ENCODE measurements at regions not wholly inside any gene's neighbourhood (a gene's known extent, or its start where the extent isn't known, plus 50 kb on each side); places are given as distances from the start of the nearest gene placed in this dataset.

DNA sequence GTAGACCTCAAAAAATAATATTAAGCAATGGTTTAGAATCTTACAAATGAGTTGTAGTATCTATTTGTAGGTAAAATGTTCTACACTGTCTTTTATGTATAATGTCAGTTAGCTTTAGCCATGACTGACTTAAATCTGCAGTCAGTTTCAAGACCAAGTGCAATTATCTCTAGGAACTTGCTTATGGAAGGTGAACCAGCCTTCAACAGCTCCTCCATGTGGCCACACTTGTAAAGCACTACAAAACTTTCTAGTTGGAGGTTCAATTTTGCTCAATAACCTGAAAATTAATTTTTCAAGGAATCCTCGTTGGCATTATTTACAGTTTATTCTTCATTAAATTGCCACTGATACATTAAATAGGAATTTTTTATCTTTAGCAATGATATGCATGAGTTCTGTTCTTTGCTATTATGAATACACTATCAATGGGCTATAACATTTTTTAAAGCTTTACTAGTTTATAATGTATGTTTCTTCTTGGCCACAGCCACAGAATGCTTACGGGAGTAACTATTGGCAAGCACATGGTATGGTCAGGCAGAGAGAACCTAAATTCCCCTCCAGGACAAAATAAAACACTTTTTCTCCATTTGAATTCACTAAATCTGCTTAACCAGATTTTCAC, 315.3 kb upstream of the UBE2E2 start:
- peak; percentile 6 for DNase-seq (ENCODE audit: low spot score)

DNA sequence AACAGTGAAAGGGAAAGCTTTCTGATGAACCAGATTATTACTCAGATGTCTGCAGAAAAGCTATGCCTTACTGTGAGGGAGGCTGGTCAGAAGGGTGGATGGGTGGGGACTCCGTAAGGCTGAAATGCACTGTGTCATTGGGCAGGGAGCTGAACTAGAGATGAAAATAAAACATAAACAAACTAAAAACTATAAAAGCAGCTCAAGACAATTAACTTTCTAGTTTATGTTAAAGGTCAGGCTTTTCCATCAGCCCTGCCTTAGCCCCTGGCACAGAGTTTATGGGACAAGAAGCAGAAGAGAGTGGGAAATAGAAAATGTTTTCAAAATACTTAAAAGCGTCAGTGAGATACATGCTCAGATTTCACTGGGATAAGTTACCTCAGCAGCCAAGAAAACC, 310.0 kb upstream of the UBE2E2 start:
- DNase-seq (ENCODE audit: low spot score): no peak

DNA sequence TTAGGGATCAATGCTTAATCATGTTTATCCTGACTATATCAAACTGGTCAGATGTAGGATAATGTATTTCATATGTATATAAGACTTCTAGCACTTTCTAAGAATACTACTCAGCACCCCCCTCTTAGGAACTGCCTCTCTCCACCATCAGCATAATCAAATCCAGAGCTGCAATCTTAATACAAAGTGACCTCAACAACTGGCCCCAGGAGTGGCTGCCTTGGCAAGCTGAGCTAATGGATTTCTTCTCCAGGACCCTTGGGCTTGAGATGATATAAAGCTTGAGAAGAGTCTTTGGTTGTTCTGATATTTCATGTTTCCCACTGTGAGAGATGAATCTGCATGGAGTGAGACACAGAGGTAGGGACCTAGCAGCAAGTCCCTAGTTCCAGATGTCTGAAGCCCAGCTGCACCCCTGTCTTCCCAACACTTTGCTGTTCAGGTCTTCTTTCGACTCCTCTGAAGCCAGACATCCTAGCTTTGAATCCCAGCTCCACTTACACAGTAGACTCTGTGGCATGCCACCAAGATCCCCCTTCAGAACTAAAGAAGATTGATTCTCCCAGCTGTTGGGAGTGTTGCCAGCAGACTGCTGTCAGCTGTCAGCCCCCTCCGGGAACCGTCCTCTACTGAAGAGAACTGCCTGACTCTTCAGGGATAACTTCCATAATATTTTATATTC, 309.3 kb upstream of the UBE2E2 start:
- no peak for DNase-seq (ENCODE audit: low spot score)

DNA sequence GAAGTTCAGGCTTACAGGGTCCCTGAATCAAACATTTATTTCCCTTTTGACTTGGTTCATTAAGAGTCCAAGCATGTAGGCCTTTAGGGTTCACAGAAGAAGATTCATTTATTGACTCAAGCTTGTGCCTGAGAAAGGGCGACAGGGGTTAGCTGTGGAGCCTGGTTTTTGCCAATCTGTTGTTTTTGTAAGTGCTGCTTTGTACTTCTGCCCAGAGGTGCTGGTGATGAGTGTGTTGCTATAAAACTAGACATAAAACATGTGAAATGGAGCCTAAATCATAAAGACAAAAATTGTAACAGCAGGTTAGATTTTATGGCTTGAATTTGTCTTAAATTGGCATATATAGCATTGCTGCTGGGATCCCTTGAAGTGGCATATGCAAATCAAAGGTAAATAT, 308.3 kb upstream of the UBE2E2 start:
- DNase-seq (ENCODE audit: low spot score): no peak

DNA sequence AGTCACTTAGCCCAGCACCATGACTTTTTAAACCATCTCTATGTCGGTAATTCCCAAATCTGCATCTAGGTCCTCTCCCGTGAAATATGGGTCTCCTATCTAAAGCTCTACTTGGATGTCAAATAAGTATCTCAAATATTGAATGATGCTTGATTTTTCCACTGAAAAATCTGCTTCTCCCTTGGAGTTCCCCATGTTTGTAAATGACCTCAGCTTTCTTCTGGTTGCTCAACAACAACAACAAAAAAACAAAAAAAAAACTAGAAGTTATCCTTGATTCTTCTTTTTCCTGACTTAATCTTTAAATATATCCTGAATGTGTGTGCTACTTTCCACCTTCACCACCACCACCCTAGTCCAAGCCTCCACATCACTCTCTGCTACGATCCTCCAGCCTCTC, 307.5 kb upstream of the UBE2E2 start:
- no peak for DNase-seq (ENCODE audit: low spot score)

DNA sequence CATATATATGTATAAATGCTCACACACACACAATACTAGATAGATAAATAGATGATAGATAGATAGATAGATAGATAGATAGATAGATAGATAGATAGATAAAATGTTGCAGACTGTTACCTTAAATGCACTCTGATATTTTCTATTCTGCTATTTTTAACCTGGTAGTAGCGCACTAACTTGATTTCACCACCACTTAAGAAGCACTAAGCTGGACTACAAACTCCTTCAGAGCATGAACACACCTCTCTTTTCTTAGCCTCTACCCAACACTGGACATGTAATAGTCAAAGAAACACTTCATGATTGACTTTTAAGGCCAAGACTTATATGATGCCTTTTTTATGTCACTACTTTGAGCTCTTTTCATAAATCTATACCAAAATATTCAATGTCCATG, 304.6 kb upstream of the UBE2E2 start:
- DNase-seq (ENCODE audit: low spot score): no peak

DNA sequence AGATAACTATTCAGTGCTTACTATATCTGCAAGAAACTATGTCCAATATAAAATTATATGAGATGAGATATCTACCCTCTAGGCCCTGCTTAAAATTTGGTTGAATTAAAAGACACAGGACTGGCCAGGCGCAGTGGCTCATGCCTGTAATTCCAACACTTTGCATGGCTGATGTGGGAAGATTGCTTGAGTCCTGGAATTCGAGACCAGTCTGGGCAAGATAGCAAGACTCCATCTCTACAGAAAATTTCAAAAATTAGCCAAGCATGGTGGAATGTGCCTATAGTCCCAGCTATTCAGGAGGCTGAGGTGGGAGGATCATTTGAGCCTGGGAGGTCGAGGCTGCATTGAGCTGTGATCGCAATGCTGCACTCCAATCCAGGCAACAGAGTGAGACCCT, 303.7 kb upstream of the UBE2E2 start:
- DNase-seq (ENCODE audit: low spot score): no peak

DNA sequence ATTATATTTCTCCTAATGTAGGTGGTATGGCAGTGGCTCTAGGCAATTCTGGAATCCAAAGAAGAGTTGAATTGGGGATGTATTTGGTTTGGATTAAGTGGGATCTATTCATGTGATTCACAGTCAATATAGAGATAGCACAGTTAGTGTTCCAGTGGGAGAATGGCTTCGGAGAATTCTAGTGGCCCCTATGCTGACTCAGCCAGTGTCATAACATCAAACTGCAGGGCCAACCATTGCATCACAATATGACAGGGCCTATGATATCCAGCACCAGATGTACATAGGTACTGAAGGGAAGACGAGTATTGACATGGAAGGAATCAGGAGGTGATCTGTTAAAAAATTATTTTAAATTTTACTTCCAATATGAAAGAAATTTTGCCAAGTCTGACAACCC, 302.8 kb upstream of the UBE2E2 start:
- DNase-seq (ENCODE audit: low spot score): no peak

DNA sequence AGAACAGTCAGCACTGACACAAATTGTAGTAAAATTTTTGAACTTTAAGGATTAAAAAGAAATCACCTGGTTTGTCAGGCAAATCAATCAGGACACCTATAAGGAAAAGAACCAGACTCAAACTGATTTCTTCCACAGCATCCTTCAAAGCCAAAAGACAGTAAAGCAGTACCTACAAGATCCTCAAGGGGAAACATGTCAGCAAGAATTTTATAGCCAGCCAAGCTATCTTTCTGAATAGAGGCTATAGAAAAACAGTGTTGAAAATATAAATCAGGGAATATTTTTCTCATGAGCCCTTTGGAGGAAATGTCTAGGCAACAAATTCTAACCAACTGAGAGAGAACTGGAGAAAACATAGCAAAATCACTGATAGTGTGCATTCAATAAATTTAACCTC, 301.4 kb upstream of the UBE2E2 start:
- no peak for DNase-seq (ENCODE audit: low spot score)

DNA sequence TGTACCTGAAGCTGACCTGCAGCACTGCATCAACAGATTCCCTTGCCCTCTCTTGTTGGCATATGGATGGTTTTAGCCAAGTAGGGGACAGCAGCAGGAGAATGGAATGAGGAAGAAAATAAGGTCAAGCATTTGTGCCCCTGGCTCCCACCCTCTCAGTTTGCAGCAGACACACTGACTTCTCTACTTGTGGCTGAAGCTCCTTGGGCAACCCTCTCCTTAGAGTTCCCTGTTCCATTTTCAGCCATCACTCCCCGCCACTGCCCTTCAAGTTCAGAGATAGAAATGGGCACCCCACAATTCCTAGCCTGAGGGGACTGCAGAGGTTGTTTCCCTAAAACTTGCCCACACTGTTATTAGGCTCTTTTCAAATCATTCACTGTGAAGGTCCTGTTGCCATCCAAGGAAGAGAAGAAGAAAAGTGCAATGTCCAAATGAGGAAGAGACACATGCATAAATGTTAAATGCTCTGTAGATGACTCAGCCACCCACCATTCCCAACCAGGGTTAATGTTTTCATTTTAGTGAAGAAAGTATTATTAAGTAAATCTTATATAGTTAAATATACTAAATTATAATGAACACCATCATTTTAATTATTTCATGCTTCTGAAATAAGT, 295.9 kb upstream of the UBE2E2 start:
- no peak for DNase-seq (ENCODE audit: low spot score)

DNA sequence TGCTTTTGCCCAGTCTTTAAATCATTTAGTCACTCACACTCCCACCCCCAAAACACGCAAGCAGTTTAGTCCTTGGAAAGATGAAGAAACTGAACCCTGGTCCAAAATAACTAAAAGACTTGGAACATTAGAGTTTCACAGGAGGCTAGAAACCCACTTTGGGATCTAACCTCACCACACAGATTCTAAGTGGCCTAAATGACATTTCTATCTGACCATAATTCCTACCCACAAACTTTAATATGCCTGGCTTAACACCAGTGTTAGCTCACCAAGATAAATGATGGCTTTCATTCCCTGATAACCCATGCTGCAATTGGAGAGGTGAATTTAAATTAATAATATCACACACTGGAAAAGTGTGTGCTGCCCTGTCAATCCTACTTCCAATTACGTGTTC, 295.3 kb upstream of the UBE2E2 start:
- no peak for DNase-seq (ENCODE audit: low spot score)

DNA sequence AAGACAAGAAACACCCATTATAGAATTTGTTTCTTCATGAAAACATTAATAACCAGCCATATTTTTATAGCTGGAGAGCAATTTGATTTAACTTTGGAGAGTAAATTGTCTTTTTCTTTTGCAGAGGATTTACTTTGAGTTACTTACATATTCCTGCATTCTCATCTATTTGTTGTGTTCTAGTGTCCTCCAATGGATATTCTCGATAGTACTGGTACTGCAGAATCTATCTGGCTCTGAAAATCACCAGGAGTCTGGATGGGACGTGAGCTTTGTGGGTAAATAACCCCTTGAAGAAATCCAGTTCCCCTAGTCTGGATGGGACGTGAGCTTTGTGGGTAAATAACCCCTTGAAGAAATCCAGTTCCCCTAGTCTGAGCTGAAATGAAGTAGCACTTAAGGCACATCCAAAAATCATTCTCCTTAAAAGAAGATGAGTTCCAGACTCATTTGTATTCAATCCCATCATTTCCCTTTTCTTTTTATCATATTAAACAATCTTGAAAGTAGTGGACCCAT, 294.1 kb upstream of the UBE2E2 start:
- no peak for DNase-seq (ENCODE audit: low spot score)

DNA sequence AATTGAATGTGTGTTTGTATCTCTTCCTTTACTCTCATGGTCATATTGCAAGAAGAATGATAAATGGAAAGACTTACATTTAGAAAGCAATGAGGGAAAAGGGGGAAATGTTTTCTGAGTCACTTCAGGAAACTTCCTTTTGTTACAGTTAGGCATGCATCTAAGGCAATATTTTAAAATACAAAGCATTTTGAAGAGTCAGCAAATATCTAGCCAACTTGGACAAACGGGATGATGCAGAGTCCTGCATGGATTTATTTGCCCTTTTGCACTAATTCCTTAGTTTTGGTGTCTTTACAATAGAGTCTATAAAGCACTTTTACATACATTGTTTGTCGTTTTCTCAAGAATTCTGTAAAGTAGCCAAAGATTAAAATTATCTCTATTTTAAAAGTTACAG, 286.2 kb upstream of the UBE2E2 start:
- no peak for DNase-seq (ENCODE audit: low spot score)

DNA sequence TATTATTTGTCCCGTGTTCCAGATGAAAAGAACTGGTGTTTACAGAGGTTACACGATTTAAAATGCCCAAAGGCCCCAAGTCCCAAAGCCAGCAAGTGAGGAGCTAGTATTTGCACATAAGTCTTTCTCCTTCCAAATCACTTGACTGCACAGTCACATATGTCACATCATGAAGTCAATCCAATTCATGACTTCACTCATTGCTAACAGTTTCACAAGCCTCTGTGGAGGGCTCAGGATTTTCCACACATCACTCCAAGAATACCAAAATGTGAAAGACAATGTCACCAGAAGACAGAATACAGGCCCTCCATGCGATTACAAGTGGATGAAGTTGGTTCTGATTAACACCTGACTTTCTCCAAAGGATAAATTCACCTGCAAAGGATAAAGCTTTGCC, 283.1 kb upstream of the UBE2E2 start:
- DNase-seq (ENCODE audit: low spot score): no peak

DNA sequence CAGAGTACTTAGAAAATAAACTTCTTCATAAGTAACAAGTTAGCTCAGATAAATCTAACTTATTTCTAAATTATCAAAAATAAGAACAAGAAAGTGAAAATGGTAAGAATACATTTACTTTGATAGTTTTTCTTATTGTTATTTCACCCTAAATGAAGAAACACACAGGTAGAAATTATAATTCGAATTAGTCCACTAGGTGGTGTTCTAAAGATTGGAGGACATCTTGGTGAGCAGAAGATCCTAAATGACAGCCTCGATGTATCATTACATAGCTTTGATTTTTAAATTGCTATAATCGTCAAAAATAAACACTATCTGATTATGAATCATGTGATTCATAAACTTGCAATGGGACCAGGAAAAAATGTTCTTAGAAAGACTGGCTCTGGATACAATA, 280.8 kb upstream of the UBE2E2 start:
- DNase-seq (ENCODE audit: low spot score): peak; percentile 6

DNA sequence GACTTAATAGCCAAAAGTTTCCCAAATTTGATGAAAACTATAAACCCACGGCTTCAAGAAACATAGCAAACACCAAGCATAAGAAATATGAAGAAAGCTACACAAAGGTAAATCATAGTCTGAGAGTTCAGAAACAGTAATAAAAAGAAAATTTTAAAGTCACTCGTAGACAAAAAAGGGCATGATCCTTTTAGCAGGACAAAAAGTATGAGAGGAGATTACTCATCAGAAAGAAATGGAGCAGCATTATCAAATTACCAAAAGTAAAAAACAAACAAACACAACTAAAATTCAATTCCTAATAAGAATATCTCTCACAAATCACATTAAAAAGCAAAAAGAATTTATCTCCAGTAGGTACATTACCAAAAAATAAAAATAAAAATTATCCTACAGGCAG, 279.4 kb upstream of the UBE2E2 start:
- DNase-seq (ENCODE audit: low spot score): no peak

DNA sequence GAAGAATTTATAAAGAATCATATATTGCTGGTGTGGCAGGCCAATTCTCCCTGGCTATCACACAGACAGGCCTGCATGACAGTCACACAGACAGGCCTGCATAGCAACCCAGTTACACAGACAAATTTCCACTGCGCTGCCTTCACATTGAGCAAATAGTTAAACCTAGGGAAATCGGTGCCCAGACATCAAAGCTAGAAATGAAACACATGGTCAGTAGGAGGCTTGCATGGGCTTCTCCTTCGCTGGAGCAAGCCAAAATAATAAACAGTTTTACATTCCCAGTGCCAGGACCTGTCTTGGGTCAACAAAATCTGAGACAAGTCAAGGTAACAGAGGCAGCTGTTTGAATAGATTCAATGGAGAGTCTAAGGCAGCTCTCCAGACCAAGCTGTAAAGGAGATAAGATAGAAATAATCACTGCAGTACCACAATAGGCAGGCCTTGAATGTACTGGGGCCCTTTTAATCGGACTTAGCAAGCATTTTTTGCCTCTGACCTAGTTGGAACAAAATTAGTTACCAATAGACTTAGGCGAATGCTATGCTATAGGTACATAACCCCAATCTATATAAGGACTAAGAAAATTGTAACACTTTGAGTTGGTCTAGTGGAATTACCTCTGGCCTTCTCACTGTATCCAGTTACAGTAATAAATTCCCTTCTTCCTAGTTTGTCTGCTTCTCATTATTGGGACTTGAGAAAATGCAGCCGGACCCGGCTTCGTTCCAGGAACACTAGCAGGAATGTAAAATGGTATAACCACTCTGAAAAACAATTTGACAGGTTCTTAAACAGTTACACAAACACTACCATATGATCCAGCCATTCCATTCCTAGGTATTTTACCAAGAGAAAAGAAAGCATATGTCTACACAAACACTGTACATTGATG, 274.7 kb upstream of the UBE2E2 start:
- no peak for DNase-seq (ENCODE audit: low spot score)

DNA sequence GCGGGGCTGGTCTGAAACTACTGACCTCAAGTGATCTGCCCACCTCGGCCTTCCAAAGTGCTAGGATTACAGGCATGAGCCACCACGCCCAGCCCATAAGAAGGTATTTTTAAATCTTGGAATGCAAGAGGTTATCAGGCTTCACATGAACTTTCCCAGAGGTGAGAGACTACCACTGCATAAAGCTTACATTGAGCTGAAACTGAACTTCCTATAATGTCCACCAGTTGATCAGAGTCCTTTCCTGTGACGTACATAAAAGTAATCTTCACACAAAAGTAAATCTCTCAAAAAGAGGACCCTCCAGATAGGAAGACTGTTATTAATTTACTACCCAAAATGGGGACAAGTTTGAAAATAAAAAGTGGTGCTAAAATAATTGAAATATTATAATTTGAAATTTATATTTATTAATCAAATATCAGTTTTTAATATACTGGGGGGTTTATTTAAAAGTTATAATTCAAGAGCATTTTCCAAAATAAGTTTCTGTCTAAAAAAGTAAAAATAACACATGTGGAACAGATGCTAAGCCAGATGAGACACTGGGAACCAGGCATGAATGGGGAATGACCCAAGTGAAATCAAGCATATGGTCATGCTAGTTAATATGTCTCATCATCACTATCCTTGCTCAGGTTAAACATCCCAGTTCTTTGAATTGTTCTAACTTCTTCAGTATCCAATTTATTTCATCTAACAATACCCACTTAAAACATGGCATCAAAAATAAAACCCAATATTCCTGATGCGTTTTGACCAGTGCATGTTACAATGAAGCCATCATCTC, 269.9 kb upstream of the UBE2E2 start:
- no peak for DNase-seq (ENCODE audit: low spot score)

DNA sequence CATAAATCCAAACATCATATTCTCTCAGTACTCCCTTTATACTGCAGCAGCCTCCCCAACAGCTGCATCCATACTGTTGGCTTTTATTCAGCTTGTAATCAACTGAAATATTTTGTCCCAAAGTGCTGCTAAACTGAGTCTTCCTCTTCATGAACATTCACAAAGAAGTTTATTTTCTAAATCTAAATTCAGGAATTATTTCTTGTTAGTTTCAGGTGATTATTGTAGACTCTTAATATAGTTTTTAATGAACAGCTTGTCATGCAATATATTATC, 269.3 kb upstream of the UBE2E2 start:
- no peak for DNase-seq (ENCODE audit: low spot score)

DNA sequence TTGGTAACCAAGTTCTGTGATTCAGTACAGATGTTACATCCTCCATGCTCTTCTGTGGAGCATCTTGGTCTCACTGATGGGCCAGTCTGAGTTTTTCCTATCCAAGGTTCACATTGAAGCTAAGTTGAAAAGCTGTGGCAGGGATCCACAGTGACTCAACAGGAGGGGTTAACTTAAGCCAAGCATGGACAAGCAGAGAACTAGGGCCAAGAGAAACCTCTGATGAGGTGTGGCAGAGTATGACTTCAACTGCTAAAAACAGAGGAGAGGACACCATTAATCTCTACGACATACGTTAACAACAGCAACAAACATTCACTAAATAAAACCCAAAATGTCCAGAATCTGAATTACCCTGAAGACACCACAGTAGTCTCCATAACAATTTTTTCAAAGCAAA, 268.1 kb upstream of the UBE2E2 start:
- DNase-seq (ENCODE audit: low spot score): no peak

DNA sequence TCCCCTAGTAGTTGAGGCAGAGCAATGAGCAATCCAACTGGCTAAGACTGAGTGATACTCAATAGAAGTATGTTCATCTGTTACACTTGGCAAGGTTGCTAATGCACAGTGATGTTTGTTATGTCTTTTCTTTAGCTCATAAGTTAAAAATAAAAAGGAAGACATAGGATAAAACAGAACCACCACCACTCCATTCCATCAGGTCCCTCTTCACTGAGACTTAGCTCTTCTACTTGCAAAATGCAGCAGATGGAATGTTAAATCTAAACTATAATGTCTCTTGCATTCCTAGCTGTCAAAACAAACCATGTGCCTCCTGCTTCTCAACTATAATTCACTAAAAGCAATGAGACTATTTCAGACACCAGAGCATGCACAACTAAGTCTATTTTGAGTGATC, 265.6 kb upstream of the UBE2E2 start:
- no peak for DNase-seq (ENCODE audit: low spot score)

DNA sequence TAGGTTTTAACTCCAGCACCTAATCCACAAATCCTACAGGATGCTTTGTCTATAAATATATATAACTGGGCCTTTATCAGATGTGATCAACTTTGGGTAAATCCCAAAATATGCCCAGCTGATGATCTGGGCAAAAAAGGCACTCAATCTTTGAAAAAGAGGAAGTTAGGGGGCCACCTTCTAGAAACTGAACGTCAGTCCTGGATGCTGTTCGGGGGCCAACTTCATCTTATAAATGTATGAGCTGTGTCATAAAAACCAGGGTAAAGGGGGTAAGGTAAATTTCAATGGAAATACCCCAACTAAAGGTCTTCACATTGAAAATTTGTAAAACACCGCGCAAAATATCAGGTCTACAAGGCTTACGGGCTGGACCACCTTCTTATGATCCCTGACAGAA, 264.4 kb upstream of the UBE2E2 start:
- DNase-seq (ENCODE audit: low spot score): no peak
